Epithelial cell of proximal tubule (primary cell): ENCODE measurements at regions not wholly inside any gene's neighbourhood (a gene's known extent, or its start where the extent isn't known, plus 50 kb on each side); places are given as distances from the start of the nearest gene placed in this dataset.

Source experiments
- DNase-seq: peaks from one replicate; pipeline ENCODE4 v3.0.0-alpha.2; 2011; ENCODE audit warnings: low read depth
- H3K4me3 ChIP-seq: 2 replicates; pipeline ENCODE4 v1.5.1; 2011; ENCODE audit warnings: low read depth, mild to moderate bottlenecking, low read length
- CTCF ChIP-seq: conservative IDR thresholded peaks from 2 replicates; pipeline ENCODE4 v1.5.1; 2012; ENCODE audit warnings: low read depth, mild to moderate bottlenecking, low read length

- DNase-seq = no peak
- H3K4me3 ChIP-seq = no peak overlapping the region
- no peak for TF ChIP-seq CTCF
These were observed 345.3 kb upstream of the TNRC6C start for GRCh38 chr17:77613218-77613617.

DNA sequence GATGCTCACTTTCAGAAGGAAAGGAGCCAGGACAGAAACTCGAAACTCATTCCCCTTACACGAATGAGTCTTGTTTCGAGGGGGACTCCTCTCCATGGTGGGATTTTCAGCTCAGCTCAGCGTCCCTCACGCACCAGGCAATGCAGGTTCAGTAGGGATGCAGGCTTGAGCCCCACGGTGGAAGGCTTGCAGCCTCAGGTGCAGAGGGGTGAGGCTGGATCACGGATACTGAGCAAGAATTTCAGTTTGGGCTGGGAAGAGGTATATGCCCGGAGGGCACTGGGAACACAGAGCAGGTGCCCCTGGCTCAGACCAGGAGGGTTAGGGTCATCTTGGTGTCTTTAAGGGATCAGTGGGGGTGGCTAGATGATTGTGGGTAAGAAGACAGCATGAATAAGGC is 344.9 kb upstream of the TNRC6C start:
- no peak for DNase-seq
- TF ChIP-seq CTCF = no peak
- no peak overlapping the region for H3K4me3 ChIP-seq

DNA sequence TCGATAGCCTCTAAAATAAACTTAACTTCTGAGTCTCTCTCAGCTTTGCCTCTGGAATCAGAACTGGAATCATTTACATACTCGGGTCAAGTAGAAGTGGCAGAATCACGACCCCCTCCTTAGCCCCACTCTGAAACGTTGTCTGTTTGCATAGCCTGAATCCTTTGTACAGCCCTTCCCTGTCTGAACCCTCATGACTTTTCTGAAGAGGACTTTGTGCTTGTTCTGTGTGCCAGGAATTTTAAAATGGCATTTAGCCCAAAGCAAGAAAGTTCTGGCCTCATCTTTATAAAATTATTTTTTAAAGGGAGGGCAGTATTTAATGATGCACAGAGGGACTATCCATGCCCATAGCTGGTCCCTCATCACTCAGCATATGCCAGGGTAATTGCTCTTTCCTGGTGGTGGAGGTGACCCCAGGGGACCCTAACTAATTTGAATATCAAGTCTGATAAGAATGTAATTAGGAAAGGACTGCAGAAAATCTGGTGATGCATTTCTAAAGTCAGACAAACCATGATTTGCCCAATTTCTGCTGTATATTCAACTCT is 342.7 kb upstream of the TNRC6C start:
- DNase-seq = no peak
- H3K4me3 ChIP-seq = no peak overlapping the region
- TF ChIP-seq CTCF = no peak

DNA sequence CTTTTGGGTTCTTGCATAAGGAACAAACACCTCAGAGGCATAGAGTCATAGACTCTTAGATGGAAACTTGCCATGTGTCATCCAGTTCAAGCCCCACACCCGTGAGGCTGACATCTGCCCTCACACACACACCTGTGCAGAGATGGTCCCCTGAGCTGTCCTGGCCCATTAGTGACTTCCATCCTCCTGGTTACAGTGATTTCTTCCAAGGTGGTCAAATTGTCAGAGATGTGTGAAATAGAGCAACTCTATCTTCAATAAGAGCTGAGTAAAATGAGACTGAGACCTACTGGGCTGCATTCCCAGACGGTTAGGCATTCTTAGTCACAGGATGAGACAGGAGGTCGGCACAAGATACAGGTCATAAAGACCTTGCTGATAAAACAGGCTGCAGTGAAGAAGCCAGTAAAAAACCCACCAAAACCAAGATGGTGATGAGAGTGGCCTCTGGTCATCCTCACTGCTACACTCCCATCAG is 342.2 kb upstream of the TNRC6C start:
- no peak for TF ChIP-seq CTCF
- DNase-seq = no peak

GRCh38 chr17:77617516-77617915 is 341.0 kb upstream of the TNRC6C start:
- no peak for DNase-seq
- no peak overlapping the region for H3K4me3 ChIP-seq
- no peak for TF ChIP-seq CTCF

More for the DNA sequence above, 342.2 kb upstream of the TNRC6C start:
- H3K4me3 ChIP-seq = no peak overlapping the region

DNA sequence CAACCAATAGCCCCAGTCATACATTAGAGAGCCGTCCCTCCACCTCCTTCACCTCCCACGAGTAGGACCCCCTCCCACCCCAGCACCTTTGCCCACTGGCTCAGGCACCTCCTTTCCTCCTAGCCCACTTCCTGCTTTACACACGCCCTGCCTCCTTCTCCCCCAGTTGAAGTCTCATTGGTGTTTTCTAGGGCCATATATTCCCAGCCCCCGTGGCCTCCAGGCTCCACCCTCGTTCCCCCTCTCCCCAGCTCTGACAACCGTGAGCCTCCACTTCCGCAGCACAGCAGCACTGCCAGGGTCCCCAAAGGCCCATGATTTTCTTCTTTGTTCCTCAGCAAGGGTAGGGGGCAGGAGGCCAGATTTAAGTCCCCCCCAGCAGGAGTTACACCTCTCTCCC is 340.3 kb upstream of the TNRC6C start:
- DNase-seq = no peak
- no peak for TF ChIP-seq CTCF
- H3K4me3 ChIP-seq = no peak overlapping the region

DNA sequence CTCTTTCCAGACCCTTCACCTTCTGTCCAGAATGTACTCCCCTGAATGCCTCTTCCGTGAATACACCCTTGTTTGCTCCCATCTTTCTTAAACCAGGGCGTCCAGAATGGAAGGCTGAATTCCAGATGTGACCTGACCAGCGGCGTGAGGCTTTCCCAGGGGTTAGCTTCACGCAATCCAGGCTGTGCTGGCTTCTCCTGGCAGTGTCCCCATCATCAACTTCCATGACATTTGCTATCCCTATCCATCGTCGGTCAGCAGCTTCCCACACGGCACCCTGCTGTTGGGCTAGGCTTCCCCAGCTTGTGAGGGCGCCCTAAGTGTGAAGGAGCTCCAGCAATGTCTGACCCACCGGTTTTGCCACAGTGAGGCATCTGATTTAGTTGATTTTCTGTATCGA is 339.8 kb upstream of the TNRC6C start:
- no peak for DNase-seq
- no peak overlapping the region for H3K4me3 ChIP-seq
- TF ChIP-seq CTCF = no peak
